PC-3 (cell line): ENCODE measurements at regions not wholly inside any gene's neighbourhood (a gene's known extent, or its start where the extent isn't known, plus 50 kb on each side); places are given as distances from the start of the nearest gene placed in this dataset.

ENCODE experiments used
- ATAC-seq: fragments of 200-7000 bp; cut with Tn5 transposase; 2 replicates; pipeline ENCODE4 v1.9.1; 2020; ENCODE audit warnings: mild to moderate bottlenecking, moderate library complexity
- BruUV-seq: library from RNA; stranded (reverse); fragments of 400-500 nt; replicated peaks from 2 replicates; lab custom pipeline; 2021; lab: Mats Ljungman, UMichigan
- CTCF ChIA-PET: fragments of 300-600 bp; sonication (Branson Sonifier 250); formaldehyde crosslinking; loops from one replicate; lab custom pipeline; 2022; ENCODE audit warnings: antibody characterized with exemption; lab: Charles Lee
- POLR2A ChIA-PET: fragments of 300-600 bp; sonication (Branson Sonifier 250); formaldehyde crosslinking; loops from one replicate; lab custom pipeline; 2022; ENCODE audit warnings: antibody characterized with exemption; ENCODE audit not compliant: unreplicated experiment; lab: Charles Lee
- DNase-seq: peaks from one replicate; pipeline ENCODE4 v3.0.0-alpha.2; 2015
- H2AFZ ChIP-seq: fragments of 300-600 bp; sonication (generic); 2 replicates; pipeline ENCODE4 v1.6.0; 2016; ENCODE audit warnings: antibody characterized with exemption, low read length
- H3F3A ChIP-seq: fragments of 300-600 bp; sonication (generic); one replicate; pipeline ENCODE4 v1.6.0; 2017; ENCODE audit warnings: antibody characterized with exemption, low read length, control low read depth, mild to moderate bottlenecking; ENCODE audit not compliant: unreplicated experiment
- H3K27ac ChIP-seq: fragments of 300-600 bp; sonication (generic); 2 replicates; pipeline ENCODE4 v1.5.1; 2016; ENCODE audit warnings: mild to moderate bottlenecking, low read length
- H3K27me3 ChIP-seq: fragments of 300-600 bp; sonication (generic); 2 replicates; pipeline ENCODE4 v1.6.1; 2016; ENCODE audit warnings: low read length, mixed read lengths
- H3K36me3 ChIP-seq: fragments of 300-600 bp; sonication (generic); 2 replicates; pipeline ENCODE4 v1.6.1; 2016; ENCODE audit warnings: low read depth, mixed run types, low read length, mixed read lengths
- H3K4me1 ChIP-seq: fragments of 300-600 bp; sonication (generic); 2 replicates; pipeline ENCODE4 v1.5.1; 2016; ENCODE audit warnings: low read length; ENCODE audit not compliant: insufficient read depth
- H3K4me2 ChIP-seq: fragments of 300-600 bp; sonication (generic); 2 replicates; pipeline ENCODE4 v1.6.0; 2016; ENCODE audit warnings: low read length
- H3K4me3 ChIP-seq: fragments of 300-600 bp; sonication (generic); 2 replicates; pipeline ENCODE4 v1.5.1; 2016; ENCODE audit warnings: mild to moderate bottlenecking, low read length, mixed read lengths
- H3K79me2 ChIP-seq: fragments of 300-600 bp; sonication (generic); 2 replicates; pipeline ENCODE4 v1.6.1; 2017; ENCODE audit warnings: low read length, mixed read lengths
- H3K9ac ChIP-seq: fragments of 300-600 bp; sonication (generic); 2 replicates; pipeline ENCODE4 v1.6.0; 2016; ENCODE audit warnings: mild to moderate bottlenecking, low read length
- H3K9me2 ChIP-seq: fragments of 300-600 bp; sonication (generic); replicated peaks from 2 replicates; pipeline ENCODE4 v1.6.1; 2016; ENCODE audit warnings: mixed run types, low read length, mixed read lengths
- H3K9me3 ChIP-seq: fragments of 300-600 bp; sonication (generic); 2 replicates; pipeline ENCODE4 v1.6.1; 2016; ENCODE audit warnings: low read length, mixed read lengths
- H4K20me1 ChIP-seq: fragments of 300-600 bp; sonication (generic); 2 replicates; pipeline ENCODE4 v1.6.1; 2016; ENCODE audit warnings: low read length, mixed read lengths
- CTCF ChIP-seq: fragments of 300-600 bp; sonication (generic); conservative IDR thresholded peaks from 2 replicates; pipeline ENCODE4 v1.5.1; 2017; ENCODE audit warnings: antibody characterized with exemption, low read depth, mild to moderate bottlenecking, low read length
- EZH2 ChIP-seq: fragments of 300-600 bp; sonication (generic); IDR thresholded peaks from one replicate; pipeline ENCODE4 v1.6.1; 2017; ENCODE audit warnings: antibody characterized with exemption, mild to moderate bottlenecking, low read length; ENCODE audit not compliant: unreplicated experiment
- EZH2phosphoT487 ChIP-seq: fragments of 300-600 bp; sonication (generic); IDR thresholded peaks from 2 replicates; pipeline ENCODE4 v1.6.1; 2018; ENCODE audit warnings: mild to moderate bottlenecking, antibody characterized with exemption, low read length, borderline replicate concordance
- intact Hi-C: fragments of 100-400 bp; cut with micrococcal nuclease; formaldehyde crosslinking; loops from 2 replicates; pipeline ENCODE4 v1.9.0; 2023

DNA sequence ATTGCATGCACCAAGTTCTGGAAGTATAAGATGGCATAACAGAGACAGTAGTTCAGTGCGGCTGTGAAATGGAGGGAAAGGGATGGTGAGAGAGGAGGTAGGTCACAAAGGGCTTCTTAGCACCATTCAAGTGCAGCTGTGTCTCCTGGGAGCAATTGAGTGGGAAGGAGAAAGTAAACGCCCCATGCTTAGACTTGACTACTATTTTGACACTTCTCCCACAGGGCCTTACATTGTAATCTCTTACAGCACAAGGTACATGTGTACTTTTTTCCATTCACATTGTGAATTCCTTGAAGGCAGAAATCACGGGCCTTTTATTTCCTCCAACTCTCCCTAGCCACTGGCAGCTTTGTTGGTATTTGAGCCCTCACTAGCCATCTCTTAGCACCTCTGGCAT, 239.6 kb upstream of the FOXD3 start:
- H3K79me2 ChIP-seq = no peaks in the 10 kb centered on the region
- ATAC-seq (no peak), DNase-seq (no peak)
- no peaks in the 10 kb centered on the region for H3K36me3 ChIP-seq
- H3K9me2 ChIP-seq = no peaks in the 10 kb centered on the region
- H3K4me2 ChIP-seq = no peak overlapping the region
- no peak overlapping the region for H3K9ac ChIP-seq
- ChIA-PET CTCF (no interaction called here), POLR2A (no interaction called here)
- no peak overlapping the region for H3K27ac ChIP-seq
- H3K9me3 ChIP-seq = no peaks in the 10 kb centered on the region
- H3K27me3 ChIP-seq = peaks cover 80% of the 10 kb centered on the region
- H3F3A ChIP-seq = no peaks in the 10 kb centered on the region
- BruUV-seq = no TSS peak
- no peaks in the 10 kb centered on the region for H4K20me1 ChIP-seq
- H2AFZ ChIP-seq = no peak overlapping the region
- no peak overlapping the region for H3K4me3 ChIP-seq
- intact Hi-C loops = no loop called here
- H3K4me1 ChIP-seq = no peaks in the 10 kb centered on the region
- TF ChIP-seq EZH2 = no peak
- no peak for TF ChIP-seq CTCF
- no peak for TF ChIP-seq EZH2phosphoT487

DNA sequence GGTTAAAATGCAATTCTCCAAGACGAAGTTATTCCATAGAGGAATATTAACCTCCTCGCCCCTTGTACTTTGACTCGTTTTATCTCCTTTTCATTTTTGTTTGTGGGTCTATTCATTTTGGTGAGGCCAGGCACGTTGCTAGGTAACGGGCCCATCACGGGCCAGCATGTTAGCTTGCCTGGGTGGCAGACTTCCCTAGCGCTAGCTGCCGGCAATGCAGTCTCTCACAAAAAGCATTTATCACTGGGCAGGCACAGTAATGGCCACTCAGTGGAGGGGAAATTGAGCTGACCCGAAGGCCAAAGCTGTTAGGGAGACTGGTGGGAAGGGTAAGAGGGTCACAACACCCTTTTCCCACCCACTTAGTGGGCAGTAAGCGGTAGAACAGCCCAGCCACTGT, 234.4 kb upstream of the FOXD3 start:
- Histone ChIP-seq H3K27ac (no peak overlapping the region), H3K4me2 (no peak overlapping the region), H3K9ac (no peak overlapping the region), H3K4me1 (no peaks in the 10 kb centered on the region), H3K4me3 (no peak overlapping the region), H3K36me3 (no peaks in the 10 kb centered on the region), H4K20me1 (no peaks in the 10 kb centered on the region), H3K9me3 (no peaks in the 10 kb centered on the region), H3K79me2 (no peaks in the 10 kb centered on the region), H3F3A (no peaks in the 10 kb centered on the region), H2AFZ (no peak overlapping the region), H3K9me2 (no peaks in the 10 kb centered on the region), H3K27me3 (peaks cover 81% of the 10 kb centered on the region)
- CTCF ChIA-PET = interaction anchor here (0.5 kb wide), 1 partner anchor 859 kb away, joined by 3 read pairs; no protein-coding TSS in a partner anchor
- ATAC-seq = no peak
- no peak for TF ChIP-seq CTCF
- no peak for TF ChIP-seq EZH2
- TF ChIP-seq EZH2phosphoT487 = no peak
- no TSS peak for BruUV-seq
- POLR2A ChIA-PET = no interaction called here
- intact Hi-C loops = no loop called here
- no peak for DNase-seq

DNA sequence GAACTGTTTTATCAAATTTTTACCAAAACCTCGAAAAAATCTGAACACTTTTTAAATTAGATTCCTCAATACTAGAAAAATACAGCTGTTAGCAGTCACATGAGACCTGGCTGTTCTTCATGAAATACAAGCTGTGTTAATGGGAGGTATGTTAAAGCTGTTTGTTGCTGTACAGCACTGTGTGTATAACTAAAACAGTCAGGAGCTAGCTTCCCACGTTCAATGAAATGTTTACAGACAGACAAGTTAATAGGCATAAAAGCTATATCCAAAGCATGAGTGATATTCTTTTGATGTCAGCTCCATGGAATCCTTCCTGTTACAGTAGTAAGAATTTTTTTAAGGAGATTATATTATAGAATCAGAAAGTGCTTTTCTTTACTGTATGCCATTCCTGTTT, 223.2 kb upstream of the FOXD3 start:
- CTCF ChIA-PET = no interaction called here
- no peak overlapping the region for H3K27ac ChIP-seq
- H3K27me3 ChIP-seq = peaks cover 27% of the 10 kb centered on the region
- no peaks in the 10 kb centered on the region for H3K9me2 ChIP-seq
- H4K20me1 ChIP-seq = no peaks in the 10 kb centered on the region
- DNase-seq (no peak), ATAC-seq (no peak)
- H3K79me2 ChIP-seq = no peaks in the 10 kb centered on the region
- H3K4me3 ChIP-seq = no peak overlapping the region
- BruUV-seq = no TSS peak
- no peaks in the 10 kb centered on the region for H3K9me3 ChIP-seq
- no peak overlapping the region for H3K9ac ChIP-seq
- H3K4me2 ChIP-seq = no peak overlapping the region
- H3K4me1 ChIP-seq = no peaks in the 10 kb centered on the region
- no peaks in the 10 kb centered on the region for H3K36me3 ChIP-seq
- TF ChIP-seq CTCF (no peak), EZH2 (no peak), EZH2phosphoT487 (no peak)
- H3F3A ChIP-seq = no peaks in the 10 kb centered on the region
- POLR2A ChIA-PET = no interaction called here
- no peak overlapping the region for H2AFZ ChIP-seq
- intact Hi-C loops = no loop called here
